NCI-H510A (cell line): ENCODE measurements at regions not wholly inside any gene's neighbourhood (a gene's known extent, or its start where the extent isn't known, plus 50 kb on each side); places are given as distances from the start of the nearest gene placed in this dataset.

Source experiments
- DNase-seq: peaks from one replicate; lab custom pipeline; 2025; lab: John Stamatoyannopoulos, UW

GRCh38 chr15:81595752-81596151 lies 221.7 kb upstream of the TMC3 start:
- no peak for DNase-seq

DNA sequence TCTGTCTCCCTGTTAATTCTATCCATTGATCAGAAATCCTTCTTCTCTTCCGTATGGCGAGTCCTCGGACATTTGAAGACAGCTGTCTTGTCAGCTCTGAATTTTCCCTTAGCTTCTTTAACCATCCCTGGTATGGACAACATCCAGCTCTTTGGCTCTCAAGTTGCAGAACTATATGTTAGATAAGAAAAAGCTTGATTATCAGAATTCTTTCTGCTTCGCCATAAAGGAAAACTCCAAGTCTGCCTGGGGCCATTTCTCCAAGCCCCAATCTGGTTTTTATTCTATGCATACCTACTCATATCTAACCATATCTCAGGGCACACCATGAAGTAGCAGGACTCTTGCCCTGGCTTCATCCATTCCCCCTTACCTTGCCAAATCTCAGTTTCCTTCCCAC lies 215.7 kb upstream of the TMC3 start:
- DNase-seq = no peak

DNA sequence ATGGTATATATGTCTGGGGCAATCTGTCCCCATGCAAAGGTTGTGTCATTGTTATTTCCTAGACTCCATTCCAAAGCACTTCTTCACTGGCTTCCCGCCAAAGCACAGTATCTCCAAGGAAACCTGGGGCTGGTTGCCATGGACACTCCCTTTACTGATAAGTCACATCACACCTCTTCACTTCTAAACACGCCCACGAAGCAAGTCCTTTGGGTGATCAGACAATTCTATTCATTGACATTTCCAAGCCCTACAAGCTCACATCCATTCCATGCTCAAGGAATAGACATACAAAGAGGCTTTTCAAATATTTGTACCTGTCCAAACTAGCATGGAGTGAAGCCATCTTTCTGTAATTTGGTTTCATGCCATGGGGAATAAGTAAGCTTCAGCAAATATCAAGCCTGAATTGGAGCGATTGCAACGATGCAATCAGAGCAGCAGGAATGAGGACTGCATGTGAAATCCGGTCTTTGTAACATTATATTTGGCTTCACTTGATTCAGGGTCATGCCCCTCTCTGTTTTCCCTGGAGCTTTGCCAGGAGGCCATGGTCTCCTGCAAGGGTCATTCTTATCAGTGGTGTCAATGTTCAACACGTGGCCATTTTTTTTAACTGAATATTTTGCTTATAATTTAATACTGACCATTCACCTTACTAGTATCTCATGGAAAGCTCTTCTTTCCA lies 201.6 kb upstream of the TMC3 start:
- DNase-seq = peak; percentile 61

DNA sequence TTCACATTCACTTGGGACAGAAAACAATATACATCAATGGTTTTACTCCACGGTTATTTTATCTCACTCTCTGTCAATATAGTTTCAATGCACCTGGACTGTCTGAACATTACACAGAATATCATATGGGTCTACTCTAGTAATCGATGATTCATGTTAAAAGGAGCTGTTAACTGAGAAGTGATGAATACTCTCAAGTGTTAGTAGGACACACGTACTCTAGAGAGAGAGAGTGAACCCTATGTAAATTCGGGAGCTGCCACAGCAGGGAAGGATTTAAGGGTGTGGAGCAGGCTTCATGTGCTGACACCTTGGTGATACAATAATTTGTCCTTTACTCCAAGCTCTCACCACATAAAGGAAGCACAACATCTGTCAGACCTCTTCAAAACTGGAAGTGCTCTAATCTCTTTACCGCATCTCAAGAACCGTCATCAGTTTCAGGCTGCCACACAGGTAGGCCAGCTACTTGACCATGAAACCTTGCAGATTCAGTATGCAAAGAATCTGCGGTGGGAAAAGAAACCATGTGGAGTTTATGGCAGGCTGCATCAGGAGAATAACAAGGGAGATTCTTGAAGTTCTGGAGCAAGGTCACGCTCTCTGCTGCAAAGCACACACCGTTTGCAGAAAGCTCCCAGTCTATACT lies 199.2 kb upstream of the TMC3 start:
- peak; percentile 44 for DNase-seq

DNA sequence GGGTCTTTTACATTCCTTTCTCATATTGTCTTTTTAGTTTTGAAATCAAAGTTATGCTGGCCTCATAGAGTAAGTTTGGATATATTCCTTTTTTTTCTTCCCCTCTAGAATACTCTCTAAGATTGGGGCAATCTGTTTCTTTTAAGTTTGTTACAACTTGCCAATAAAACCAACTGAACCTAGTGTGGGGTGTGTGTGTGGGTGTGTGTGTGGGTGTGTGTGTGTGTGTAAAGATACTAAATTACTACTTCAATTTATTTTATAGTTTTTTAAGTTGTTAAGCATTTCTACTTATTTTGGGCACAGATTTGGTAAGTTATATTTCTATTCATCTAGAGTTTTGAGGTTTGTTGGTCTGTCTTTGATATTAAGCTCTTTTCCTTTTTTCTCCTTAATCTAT lies 198.2 kb upstream of the TMC3 start:
- no peak for DNase-seq

GRCh38 chr15:81569286-81570080 lies 195.5 kb upstream of the TMC3 start:
- DNase-seq = no peak

- DNase-seq = no peak
Observed at GRCh38 chr15:81567924-81568323, 193.9 kb upstream of the TMC3 start.

- DNase-seq = no peak
Observed at GRCh38 chr15:81562986-81563385, 189.0 kb upstream of the TMC3 start.

- no peak for DNase-seq
Observed at GRCh38 chr15:81560405-81560804, 186.4 kb upstream of the TMC3 start.

DNA sequence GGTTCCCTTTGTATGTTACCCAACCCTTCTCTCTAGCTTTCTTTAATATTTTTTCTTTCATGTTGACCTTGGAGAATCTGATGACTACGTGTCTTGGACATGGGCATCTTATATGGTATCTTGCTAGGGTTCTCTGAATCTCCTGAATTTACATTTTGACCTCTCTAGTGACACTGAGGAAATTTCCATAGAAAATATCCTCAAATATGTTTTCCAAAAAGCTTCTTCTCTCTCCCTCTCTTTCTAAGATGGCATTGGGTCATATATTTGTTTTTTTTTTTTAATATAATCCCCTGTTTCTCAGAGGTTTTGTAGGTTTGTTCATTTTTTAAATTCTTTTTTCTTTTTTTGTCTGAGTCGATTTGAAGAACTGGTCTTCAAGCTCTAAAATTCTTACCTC lies 184.0 kb upstream of the TMC3 start:
- DNase-seq = no peak

DNA sequence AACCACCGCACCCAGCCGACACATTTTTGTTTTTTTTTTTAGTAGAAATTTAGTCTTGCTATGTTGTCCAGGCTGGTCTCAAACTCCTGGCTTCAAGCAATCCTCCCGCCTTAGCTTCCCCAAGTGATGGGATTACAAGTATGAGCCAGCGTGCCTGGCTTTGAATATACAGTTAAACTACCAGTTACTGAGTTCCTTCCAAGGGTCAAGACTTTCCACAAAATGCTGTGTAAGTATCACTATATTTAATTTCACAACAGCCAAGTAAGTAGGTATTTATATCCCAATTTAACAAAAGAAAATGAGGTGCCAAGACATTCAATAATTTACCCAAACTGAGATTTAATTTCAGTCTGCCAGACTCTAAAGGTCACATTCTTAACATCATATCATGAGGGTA lies 181.3 kb upstream of the TMC3 start:
- no peak for DNase-seq

DNA sequence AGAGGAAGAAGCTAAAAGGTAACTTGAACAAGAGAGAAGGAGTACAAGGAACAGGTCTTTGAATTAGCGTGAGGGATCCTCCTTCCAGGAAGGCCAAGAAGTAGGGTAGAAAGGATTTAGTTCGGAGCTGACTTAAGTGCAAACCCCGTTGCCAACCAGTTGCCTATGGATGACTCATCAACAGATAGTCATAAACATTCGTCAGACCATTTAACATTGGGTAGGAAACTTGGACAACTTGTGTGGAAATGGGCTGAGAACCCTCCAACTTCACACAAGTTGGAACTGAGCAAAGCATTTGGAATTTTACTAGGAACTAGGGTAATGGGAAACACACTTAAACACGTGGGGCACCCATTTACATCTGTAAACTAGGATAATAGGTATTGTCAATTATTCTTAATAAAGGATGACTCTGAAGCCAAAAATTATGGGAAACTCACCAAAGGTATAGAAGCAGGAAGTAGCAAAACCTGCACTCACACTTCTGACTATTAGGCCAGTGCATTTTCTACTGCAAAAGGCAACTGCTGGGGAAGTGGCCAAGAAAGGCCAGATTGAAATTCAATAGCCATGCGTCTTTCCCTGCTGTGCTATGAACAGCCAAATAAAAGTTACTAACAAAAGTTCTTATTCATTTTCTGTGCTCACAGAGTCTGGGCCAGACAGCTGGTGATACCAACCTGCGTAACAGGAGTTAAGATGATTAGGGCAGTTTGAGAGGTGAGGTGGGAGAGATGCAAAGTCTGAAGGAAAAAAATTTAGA lies 174.5 kb upstream of the TMC3 start:
- DNase-seq = no peak

GRCh38 chr15:81547521-81548132 lies 173.6 kb upstream of the TMC3 start:
- DNase-seq = no peak

- DNase-seq = no peak
Observed at GRCh38 chr15:81544385-81544784, 170.4 kb upstream of the TMC3 start.

DNA sequence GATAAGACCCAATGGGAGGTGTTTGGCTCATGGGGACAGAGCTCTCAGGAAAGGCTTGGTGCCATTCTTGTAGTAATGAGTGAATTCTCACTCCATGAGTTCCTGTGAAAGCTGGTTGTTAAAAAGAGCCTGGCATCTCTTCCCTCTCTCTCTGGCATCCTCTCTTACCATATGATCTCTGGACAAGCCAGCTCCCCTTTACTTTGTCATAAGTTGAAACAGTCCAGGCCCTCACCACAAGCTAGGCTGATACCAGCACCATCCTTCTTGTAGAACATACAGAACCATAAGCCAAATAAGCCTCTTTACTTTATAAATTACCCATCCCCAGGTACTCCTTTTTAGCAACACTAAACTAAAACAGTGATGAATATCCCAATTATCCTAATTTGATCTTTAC lies 166.9 kb upstream of the TMC3 start:
- DNase-seq = no peak

- no peak for DNase-seq
Observed at GRCh38 chr15:81536356-81536755, 162.3 kb upstream of the TMC3 start.

GRCh38 chr15:81534124-81534523 lies 160.1 kb upstream of the TMC3 start:
- no peak for DNase-seq

DNA sequence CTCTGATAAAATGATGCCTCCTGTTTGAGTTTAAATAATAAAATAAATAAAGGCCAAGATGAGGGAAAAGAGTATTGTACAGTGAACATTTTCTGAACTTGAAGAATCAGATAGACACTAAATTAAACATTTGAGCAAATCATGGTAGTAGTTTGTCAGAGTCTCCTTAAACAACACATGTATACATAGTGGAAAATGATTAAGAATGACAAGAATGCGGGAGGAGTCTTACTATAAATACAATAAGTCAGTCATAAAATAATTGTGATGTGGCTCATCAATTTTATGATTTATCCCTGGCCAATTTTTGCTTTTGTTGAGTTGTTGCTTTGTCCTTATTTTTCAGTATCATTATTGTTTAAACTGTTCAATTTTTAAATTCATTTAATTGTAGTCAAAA lies 158.0 kb upstream of the TMC3 start:
- DNase-seq = no peak

DNA sequence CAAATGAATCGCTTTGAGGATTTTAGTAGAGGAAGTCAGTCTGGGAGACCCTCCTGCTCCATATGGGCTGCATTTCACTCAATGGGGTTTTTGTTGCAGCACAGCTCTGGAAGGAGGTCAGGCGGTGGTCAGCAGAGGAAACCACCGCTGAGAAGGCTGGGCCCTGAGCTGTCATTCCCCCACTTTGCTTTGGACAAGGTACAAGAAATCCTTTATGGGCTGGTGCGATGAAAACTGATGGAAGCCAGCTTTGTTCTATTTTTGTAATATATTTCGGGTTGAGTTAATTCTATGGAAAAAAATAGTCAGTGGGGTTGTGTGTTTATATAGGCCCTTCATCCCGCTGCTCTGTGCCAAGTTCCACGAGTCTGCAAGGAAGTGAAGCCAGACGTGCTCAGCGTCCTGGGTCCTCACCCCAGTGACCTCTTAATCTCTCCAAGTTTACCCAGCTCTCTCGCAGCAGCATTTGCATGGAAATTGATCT lies 157.1 kb upstream of the TMC3 start:
- DNase-seq = no peak

GRCh38 chr15:81530271-81530691 lies 156.3 kb upstream of the TMC3 start:
- no peak for DNase-seq

DNA sequence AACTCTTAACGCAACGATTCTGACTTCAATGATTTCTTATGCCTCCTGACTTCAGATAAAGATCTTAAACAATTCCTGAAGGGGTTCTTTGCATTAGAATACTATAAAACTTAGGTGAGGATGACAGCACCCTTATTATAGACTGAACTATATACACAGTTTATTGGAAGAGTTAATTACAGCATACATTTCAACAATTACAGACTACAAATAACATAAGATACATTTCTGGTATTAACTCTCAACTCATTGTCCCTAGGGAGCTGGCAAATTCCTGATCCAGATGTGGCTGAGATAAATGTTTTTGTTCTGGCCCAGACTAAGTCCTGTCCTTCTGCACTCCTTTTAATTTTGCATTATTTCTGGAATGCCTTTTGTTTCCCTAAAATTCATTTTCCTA lies 155.5 kb upstream of the TMC3 start:
- no peak for DNase-seq

DNA sequence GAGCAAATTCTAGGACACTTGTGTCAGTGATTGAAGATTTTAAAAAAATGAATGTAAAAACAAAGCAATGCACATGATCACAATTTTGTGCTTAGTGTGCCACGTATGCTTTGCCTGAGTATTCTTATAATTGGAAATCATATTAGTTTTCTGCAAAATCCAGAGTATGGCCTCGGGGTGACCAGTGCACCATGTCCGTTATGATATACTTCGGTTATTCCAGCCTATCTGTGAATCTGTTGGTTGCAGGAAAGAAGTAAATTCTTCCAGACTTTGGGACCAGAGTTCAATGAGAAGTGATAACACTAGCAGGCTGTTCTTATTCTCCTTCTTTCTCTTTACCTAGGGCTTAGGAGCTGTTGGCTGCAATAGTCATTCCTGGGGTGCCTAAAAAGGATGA lies 152.0 kb upstream of the TMC3 start:
- DNase-seq = no peak
